KOPT-K1 (cell line): ENCODE measurements at regions not wholly inside any gene's neighbourhood (a gene's known extent, or its start where the extent isn't known, plus 50 kb on each side); places are given as distances from the start of the nearest gene placed in this dataset.

Source experiments
- H3K27ac ChIP-seq: fragments of 200-600 bp; sonication (generic); 2 replicates; pipeline ENCODE4 v1.5.1; 2016; ENCODE audit warnings: antibody characterized with exemption, mild to moderate bottlenecking, low read depth, low read length; ENCODE audit not compliant: poor library complexity, severe bottlenecking
- H3K36me3 ChIP-seq: fragments of 200-600 bp; sonication (generic); 2 replicates; pipeline ENCODE4 v1.5.1; 2017; ENCODE audit warnings: antibody characterized with exemption, mild to moderate bottlenecking, low read length, moderate library complexity; ENCODE audit not compliant: insufficient read depth
- H3K9me3 ChIP-seq: fragments of 200-600 bp; sonication (generic); 2 replicates; pipeline ENCODE4 v1.5.1; 2017; ENCODE audit warnings: antibody characterized with exemption, low read length, mild to moderate bottlenecking; ENCODE audit not compliant: insufficient read depth, poor library complexity, severe bottlenecking

- Histone ChIP-seq H3K27ac (no peak overlapping the region), H3K9me3 (no peaks in the 10 kb centered on the region), H3K36me3 (no peaks in the 10 kb centered on the region)
Measured at GRCh38 chrX:6666624-6667023, 131.7 kb upstream of the VCX3A start.

GRCh38 chrX:6661736-6662135 is 126.8 kb upstream of the VCX3A start:
- no peak overlapping the region for H3K27ac ChIP-seq
- peaks cover 12% of the 10 kb centered on the region for H3K9me3 ChIP-seq
- no peaks in the 10 kb centered on the region for H3K36me3 ChIP-seq

- peaks cover 12% of the 10 kb centered on the region for H3K9me3 ChIP-seq
- no peaks in the 10 kb centered on the region for H3K36me3 ChIP-seq
- no peak overlapping the region for H3K27ac ChIP-seq
Measured at GRCh38 chrX:6660567-6661264, 125.8 kb upstream of the VCX3A start.

GRCh38 chrX:6645216-6645615 is 110.3 kb upstream of the VCX3A start:
- Histone ChIP-seq H3K9me3 (peaks cover 8% of the 10 kb centered on the region), H3K36me3 (no peaks in the 10 kb centered on the region), H3K27ac (no peak overlapping the region)

GRCh38 chrX:6644411-6644810 is 109.5 kb upstream of the VCX3A start:
- Histone ChIP-seq H3K27ac (no peak overlapping the region), H3K9me3 (peaks cover 8% of the 10 kb centered on the region), H3K36me3 (no peaks in the 10 kb centered on the region)

GRCh38 chrX:6640727-6641126 is 105.8 kb upstream of the VCX3A start:
- Histone ChIP-seq H3K36me3 (no peaks in the 10 kb centered on the region), H3K9me3 (peaks cover 8% of the 10 kb centered on the region)

GRCh38 chrX:6614506-6614905 is 79.6 kb upstream of the VCX3A start:
- no peak overlapping the region for H3K27ac ChIP-seq
- no peaks in the 10 kb centered on the region for H3K36me3 ChIP-seq
- no peaks in the 10 kb centered on the region for H3K9me3 ChIP-seq

More at GRCh38 chrX:6640727-6641126, 105.8 kb upstream of the VCX3A start:
- no peak overlapping the region for H3K27ac ChIP-seq

GRCh38 chrX:6599230-6599860 is 64.4 kb upstream of the VCX3A start:
- Histone ChIP-seq H3K27ac (no peak overlapping the region), H3K36me3 (no peaks in the 10 kb centered on the region), H3K9me3 (no peaks in the 10 kb centered on the region)
